HepG2 (cell line): ENCODE measurements at regions not wholly inside any gene's neighbourhood (a gene's known extent, or its start where the extent isn't known, plus 50 kb on each side); places are given as distances from the start of the nearest gene placed in this dataset.

Experiments used
- ATAC-seq: fragments of 200-7000 bp; cut with Tn5 transposase; 3 replicates; pipeline ENCODE4 v1.9.1; 2020; ENCODE audit warnings: mild to moderate bottlenecking, moderate library complexity
- BruUV-seq: library from RNA; stranded (reverse); fragments of 400-500 nt; replicated peaks from 2 replicates; lab custom pipeline; 2021; lab: Mats Ljungman, UMichigan
- CTCF ChIA-PET: fragments of 300-600 bp; formaldehyde crosslinking; extraction: SDS; loops from one replicate; lab custom pipeline; 2021; ENCODE audit warnings: low total read pairs, inconsistent platforms, low intra/inter-chr PET ratio; lab: Yijun Ruan, JAX
- POLR2A ChIA-PET: fragments of 350-600 bp; sonication (Branson Sonifier 250); formaldehyde crosslinking; loops from one replicate; lab custom pipeline; 2020; ENCODE audit warnings: antibody characterized with exemption, inconsistent platforms; lab: Yijun Ruan, JAX
- DNase-seq: peaks from one replicate; pipeline ENCODE4 v3.0.0-alpha.2; 2015; ENCODE audit warnings: low spot score
- FAIRE-seq: peaks from 3 replicates; lab custom pipeline; 2011; peaks lifted over from hg19 to GRCh38; lab: Jason Lieb, UNC
- H2AFZ ChIP-seq: one replicate; pipeline ENCODE4 v1.6.1; 2011; ENCODE audit warnings: low read length, inconsistent platforms
- H3K27ac ChIP-seq: fragments of 300-600 bp; 3 replicates; pipeline ENCODE4 v1.8.0; 2011; ENCODE audit warnings: mixed run types, mild to moderate bottlenecking, mixed read lengths, low read length, inconsistent platforms; ENCODE audit not compliant: insufficient read depth; ENCODE audit errors: extremely low read length
- H3K27me3 ChIP-seq, 2 experiments: fragments of 200-600 bp in 1 of 2; 2 replicates in 1 of 2; 3 replicates in 1 of 2; pipeline versions ENCODE4 v1.6.0 to v1.8.0; 2011; ENCODE audit warnings: low read length in 2 of 2, mild to moderate bottlenecking in 2 of 2, moderate library complexity in 2 of 2, inconsistent platforms in 1 of 2; ENCODE audit not compliant: insufficient read depth in 2 of 2, control insufficient read depth in 1 of 2
- H3K36me3 ChIP-seq, 2 experiments: fragments of 200-600 bp in 1 of 2; replicated peaks in 1 of 2; 2 replicates in 1 of 2; 3 replicates in 1 of 2; pipeline versions ENCODE4 v1.5.1 to v1.8.0; 2011; ENCODE audit warnings: low read length in 2 of 2, inconsistent platforms in 1 of 2; ENCODE audit not compliant: insufficient read depth in 2 of 2, control insufficient read depth in 1 of 2
- H3K4me1 ChIP-seq: 2 replicates; pipeline ENCODE4 v1.5.1; 2012; ENCODE audit warnings: low read length, inconsistent platforms; ENCODE audit not compliant: insufficient read depth
- H3K4me2 ChIP-seq: 2 replicates; pipeline ENCODE4 v1.6.0; 2011; ENCODE audit warnings: low read depth, low read length, inconsistent platforms
- H3K4me3 ChIP-seq, 3 experiments: fragments of 200-600 bp in 1 of 3; sonication (generic), shearing (Covaris generic) in 1 of 3; replicated peaks in 1 of 3; 2 replicates each; pipeline ENCODE4 v1.5.1; 2011 to 2016; ENCODE audit warnings: low read length in 3 of 3, inconsistent platforms in 2 of 3, low read depth in 2 of 3, mild to moderate bottlenecking in 2 of 3, control low read depth in 1 of 3, mixed read lengths in 1 of 3; ENCODE audit not compliant: insufficient read depth in 1 of 3
- H3K79me2 ChIP-seq: one replicate; pipeline ENCODE4 v1.6.1; 2011; ENCODE audit warnings: low read length, inconsistent platforms; ENCODE audit not compliant: insufficient read depth
- H3K9ac ChIP-seq: 2 replicates; pipeline ENCODE4 v1.6.0; 2011; ENCODE audit warnings: mild to moderate bottlenecking, low read depth, low read length, inconsistent platforms; ENCODE audit not compliant: insufficient read depth
- H3K9me3 ChIP-seq: 2 replicates; pipeline ENCODE4 v1.5.1; 2012; ENCODE audit warnings: mild to moderate bottlenecking, low read length
- H4K20me1 ChIP-seq: 2 replicates; pipeline ENCODE4 v1.6.0; 2011; ENCODE audit warnings: inconsistent platforms, mild to moderate bottlenecking, low read length, moderate library complexity; ENCODE audit not compliant: insufficient read depth
- EHMT2 ChIP-seq: fragments of 200-600 bp; sonication (generic); IDR thresholded peaks from 2 replicates; pipeline ENCODE4 v1.7.0; 2017; ENCODE audit warnings: antibody characterized with exemption, low read depth, low read length, borderline replicate concordance
- PTBP1 ChIP-seq: fragments of 200-400 bp; formaldehyde crosslinking; IDR thresholded peaks from 2 replicates; pipeline ENCODE4 v1.6.1; 2018; ENCODE audit warnings: low read length, low read depth; ENCODE audit not compliant: poor library complexity, severe bottlenecking
- RBM39 ChIP-seq: fragments of 200-400 bp; formaldehyde crosslinking; IDR thresholded peaks from one replicate; pipeline ENCODE4 v1.6.1; 2018; ENCODE audit warnings: antibody characterized with exemption, mild to moderate bottlenecking, low read depth, low read length; ENCODE audit not compliant: poor library complexity, severe bottlenecking
- YEATS2 ChIP-seq: sonication (generic); formaldehyde crosslinking; IDR thresholded peaks from 2 replicates; pipeline ENCODE4 v1.4.0; 2020; ENCODE audit warnings: missing genetic modification reagents, borderline replicate concordance
- ZFP36 ChIP-seq: fragments of 150-350 bp; IDR thresholded peaks from 2 replicates; pipeline ENCODE4 v1.6.1; 2018; ENCODE audit warnings: borderline replicate concordance, low read length, low read depth; ENCODE audit not compliant: partially characterized antibody
- WGBS: methylation state at CpG from one replicate; pipeline ENCODE4 v1.1.6; 2017; ENCODE audit warnings: low lambda C conversion rate; 5-methylcytosine and 5-hydroxymethylcytosine counted together
- in situ Hi-C: cut with HindIII; loops from 2 replicates; pipeline ENCODE4 v1.10.0; 2017; ENCODE audit warnings: low pct_unique_long_range_greater_than_20kb; ENCODE audit not compliant: extremely low pct_ligation_motif_present
- intact Hi-C: fragments of 100-400 bp; cut with micrococcal nuclease; formaldehyde crosslinking; loops from one replicate; pipeline ENCODE4 v1.10.0; 2022; ENCODE audit not compliant: unreplicated experiment
- TF ChIP-seq, protein P1 (sequence below): fragments of 450-650 bp; IDR thresholded peaks from 2 replicates; pipeline ENCODE4 v1.6.1; 2016
- TF ChIP-seq, protein P2 (sequence below): sonication (generic); formaldehyde crosslinking; IDR thresholded peaks from 2 replicates; pipeline ENCODE4 v1.5.0; 2020; ENCODE audit warnings: mild to moderate bottlenecking, missing genetic modification reagents
- TF ChIP-seq, protein P3 (sequence below): sonication (generic); formaldehyde crosslinking; IDR thresholded peaks from 2 replicates; pipeline ENCODE4 v1.4.0; 2020; ENCODE audit warnings: missing genetic modification reagents

DNA sequence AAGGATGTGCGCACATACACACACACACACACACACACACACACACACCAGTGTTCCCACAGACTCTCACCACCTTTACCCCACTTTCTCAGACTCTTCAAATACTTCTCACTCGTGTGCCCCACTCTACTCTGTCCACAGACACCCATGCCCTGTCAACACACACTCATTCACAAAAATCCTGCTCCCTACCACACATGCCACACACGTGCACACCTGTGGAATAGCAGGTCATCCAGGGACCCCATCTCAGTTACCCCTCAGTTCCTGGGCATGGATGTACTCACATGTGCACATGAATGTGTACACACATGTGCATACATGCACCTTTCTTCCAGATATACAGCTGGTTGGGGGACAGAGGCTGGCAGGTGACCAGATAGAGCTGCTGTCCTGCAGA lies 142.9 kb downstream of the EMX2 start:
- ATAC-seq (no peak), FAIRE-seq (no peak), DNase-seq (no peak)
- POLR2A ChIA-PET = no interaction called here
- CTCF ChIA-PET = no interaction called here
- Histone ChIP-seq H3K4me1 (no peaks in the 10 kb centered on the region), H3K9ac (no peak overlapping the region), H3K27ac (no peak overlapping the region), H3K36me3 (no peaks in the 10 kb centered on the region), H3K79me2 (no peaks in the 10 kb centered on the region), H2AFZ (no peak overlapping the region), H3K27me3 (peaks cover 0 to 4% of the 10 kb centered on the region in 2 experiments; a peak in 3 of 5 replicates), H3K4me2 (no peak overlapping the region), H3K9me3 (no peaks in the 10 kb centered on the region), H3K4me3 (no peak overlapping the region), H4K20me1 (no peaks in the 10 kb centered on the region)
- in situ Hi-C loops = no loop called here
- intact Hi-C loops = no loop called here
- TF ChIP-seq YEATS2 (CRISPR knock-in tag) = no peak
- TF ChIP-seq, protein P1, sequence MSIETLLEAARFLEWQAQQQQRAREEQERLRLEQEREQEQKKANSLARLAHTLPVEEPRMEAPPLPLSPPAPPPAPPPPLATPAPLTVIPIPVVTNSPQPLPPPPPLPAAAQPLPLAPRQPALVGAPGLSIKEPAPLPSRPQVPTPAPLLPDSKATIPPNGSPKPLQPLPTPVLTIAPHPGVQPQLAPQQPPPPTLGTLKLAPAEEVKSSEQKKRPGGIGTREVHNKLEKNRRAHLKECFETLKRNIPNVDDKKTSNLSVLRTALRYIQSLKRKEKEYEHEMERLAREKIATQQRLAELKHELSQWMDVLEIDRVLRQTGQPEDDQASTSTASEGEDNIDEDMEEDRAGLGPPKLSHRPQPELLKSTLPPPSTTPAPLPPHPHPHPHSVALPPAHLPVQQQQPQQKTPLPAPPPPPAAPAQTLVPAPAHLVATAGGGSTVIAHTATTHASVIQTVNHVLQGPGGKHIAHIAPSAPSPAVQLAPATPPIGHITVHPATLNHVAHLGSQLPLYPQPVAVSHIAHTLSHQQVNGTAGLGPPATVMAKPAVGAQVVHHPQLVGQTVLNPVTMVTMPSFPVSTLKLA = peak; percentile 78
- no TSS peak for BruUV-seq
- 23% methylated on average over 3 of the region's 3 CpGs for WGBS

DNA sequence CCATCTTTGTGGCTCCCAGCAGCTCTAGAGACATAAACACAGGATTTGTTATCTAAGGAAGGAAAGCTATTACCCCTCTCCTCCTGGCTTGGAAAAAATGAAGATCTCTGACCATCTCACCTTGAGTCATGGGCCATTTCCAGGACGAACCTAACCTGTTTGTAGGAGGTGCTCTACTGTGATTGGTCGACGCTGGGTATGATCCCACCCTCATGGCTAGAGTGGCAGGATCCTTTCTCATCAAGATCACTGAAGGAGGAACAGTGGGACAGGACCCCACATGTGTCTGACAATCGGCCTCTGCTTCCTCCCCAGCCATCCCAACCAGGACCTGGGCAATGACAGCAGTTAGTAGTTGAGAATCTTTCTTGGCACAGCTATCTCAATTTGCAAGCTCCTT lies 144.1 kb downstream of the EMX2 start:
- no peak overlapping the region for H2AFZ ChIP-seq
- FAIRE-seq = no peak
- H3K9ac ChIP-seq = no peak overlapping the region
- in situ Hi-C loops = no loop called here
- no peak for ATAC-seq
- H3K4me2 ChIP-seq = no peak overlapping the region
- no peak overlapping the region for H3K27ac ChIP-seq
- WGBS = 0% methylated on average over 1 of the region's 4 CpGs
- intact Hi-C loops = no loop called here
- H3K79me2 ChIP-seq = no peaks in the 10 kb centered on the region
- H4K20me1 ChIP-seq = no peaks in the 10 kb centered on the region
- no peaks in the 10 kb centered on the region for H3K4me1 ChIP-seq
- no peak for DNase-seq
- ChIA-PET POLR2A (no interaction called here), CTCF (no interaction called here)
- H3K27me3 ChIP-seq = peaks cover 0 to 6% of the 10 kb centered on the region in 2 experiments; a peak in 3 of 5 replicates
- H3K9me3 ChIP-seq = no peaks in the 10 kb centered on the region
- BruUV-seq = no TSS peak
- H3K4me3 ChIP-seq = no peak overlapping the region
- no peaks in the 10 kb centered on the region for H3K36me3 ChIP-seq
- TF ChIP-seq EHMT2 = no peak
- TF ChIP-seq PTBP1 = no peak
- TF ChIP-seq, protein P2, sequence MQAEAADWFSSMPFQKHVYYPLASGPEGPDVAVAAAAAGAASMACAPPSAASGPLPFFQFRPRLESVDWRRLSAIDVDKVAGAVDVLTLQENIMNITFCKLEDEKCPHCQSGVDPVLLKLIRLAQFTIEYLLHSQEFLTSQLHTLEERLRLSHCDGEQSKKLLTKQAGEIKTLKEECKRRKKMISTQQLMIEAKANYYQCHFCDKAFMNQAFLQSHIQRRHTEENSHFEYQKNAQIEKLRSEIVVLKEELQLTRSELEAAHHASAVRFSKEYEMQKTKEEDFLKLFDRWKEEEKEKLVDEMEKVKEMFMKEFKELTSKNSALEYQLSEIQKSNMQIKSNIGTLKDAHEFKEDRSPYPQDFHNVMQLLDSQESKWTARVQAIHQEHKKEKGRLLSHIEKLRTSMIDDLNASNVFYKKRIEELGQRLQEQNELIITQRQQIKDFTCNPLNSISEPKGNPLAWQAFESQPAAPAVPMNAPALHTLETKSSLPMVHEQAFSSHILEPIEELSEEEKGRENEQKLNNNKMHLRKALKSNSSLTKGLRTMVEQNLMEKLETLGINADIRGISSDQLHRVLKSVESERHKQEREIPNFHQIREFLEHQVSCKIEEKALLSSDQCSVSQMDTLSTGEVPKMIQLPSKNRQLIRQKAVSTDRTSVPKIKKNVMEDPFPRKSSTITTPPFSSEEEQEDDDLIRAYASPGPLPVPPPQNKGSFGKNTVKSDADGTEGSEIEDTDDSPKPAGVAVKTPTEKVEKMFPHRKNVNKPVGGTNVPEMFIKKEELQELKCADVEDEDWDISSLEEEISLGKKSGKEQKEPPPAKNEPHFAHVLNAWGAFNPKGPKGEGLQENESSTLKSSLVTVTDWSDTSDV (CRISPR knock-in tag) = no peak
- no peak for TF ChIP-seq ZFP36
- no peak for TF ChIP-seq RBM39
- TF ChIP-seq, protein P3, sequence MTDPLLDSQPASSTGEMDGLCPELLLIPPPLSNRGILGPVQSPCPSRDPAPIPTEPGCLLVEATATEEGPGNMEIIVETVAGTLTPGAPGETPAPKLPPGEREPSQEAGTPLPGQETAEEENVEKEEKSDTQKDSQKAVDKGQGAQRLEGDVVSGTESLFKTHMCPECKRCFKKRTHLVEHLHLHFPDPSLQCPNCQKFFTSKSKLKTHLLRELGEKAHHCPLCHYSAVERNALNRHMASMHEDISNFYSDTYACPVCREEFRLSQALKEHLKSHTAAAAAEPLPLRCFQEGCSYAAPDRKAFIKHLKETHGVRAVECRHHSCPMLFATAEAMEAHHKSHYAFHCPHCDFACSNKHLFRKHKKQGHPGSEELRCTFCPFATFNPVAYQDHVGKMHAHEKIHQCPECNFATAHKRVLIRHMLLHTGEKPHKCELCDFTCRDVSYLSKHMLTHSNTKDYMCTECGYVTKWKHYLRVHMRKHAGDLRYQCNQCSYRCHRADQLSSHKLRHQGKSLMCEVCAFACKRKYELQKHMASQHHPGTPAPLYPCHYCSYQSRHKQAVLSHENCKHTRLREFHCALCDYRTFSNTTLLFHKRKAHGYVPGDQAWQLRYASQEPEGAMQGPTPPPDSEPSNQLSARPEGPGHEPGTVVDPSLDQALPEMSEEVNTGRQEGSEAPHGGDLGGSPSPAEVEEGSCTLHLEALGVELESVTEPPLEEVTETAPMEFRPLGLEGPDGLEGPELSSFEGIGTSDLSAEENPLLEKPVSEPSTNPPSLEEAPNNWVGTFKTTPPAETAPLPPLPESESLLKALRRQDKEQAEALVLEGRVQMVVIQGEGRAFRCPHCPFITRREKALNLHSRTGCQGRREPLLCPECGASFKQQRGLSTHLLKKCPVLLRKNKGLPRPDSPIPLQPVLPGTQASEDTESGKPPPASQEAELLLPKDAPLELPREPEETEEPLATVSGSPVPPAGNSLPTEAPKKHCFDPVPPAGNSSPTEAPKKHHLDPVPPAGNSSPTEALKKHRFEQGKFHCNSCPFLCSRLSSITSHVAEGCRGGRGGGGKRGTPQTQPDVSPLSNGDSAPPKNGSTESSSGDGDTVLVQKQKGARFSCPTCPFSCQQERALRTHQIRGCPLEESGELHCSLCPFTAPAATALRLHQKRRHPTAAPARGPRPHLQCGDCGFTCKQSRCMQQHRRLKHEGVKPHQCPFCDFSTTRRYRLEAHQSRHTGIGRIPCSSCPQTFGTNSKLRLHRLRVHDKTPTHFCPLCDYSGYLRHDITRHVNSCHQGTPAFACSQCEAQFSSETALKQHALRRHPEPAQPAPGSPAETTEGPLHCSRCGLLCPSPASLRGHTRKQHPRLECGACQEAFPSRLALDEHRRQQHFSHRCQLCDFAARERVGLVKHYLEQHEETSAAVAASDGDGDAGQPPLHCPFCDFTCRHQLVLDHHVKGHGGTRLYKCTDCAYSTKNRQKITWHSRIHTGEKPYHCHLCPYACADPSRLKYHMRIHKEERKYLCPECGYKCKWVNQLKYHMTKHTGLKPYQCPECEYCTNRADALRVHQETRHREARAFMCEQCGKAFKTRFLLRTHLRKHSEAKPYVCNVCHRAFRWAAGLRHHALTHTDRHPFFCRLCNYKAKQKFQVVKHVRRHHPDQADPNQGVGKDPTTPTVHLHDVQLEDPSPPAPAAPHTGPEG (CRISPR knock-in tag) = no peak
